LNCaP clone FGC (cell line): ENCODE measurements at regions not wholly inside any gene's neighbourhood (a gene's known extent, or its start where the extent isn't known, plus 50 kb on each side); places are given as distances from the start of the nearest gene placed in this dataset.
"Not testable (repeated sequence)": the region's sequence is repeated elsewhere in the genome, so short reads cannot be mapped to it uniquely, and the experiment has no call there.

Source experiments
- DNase-seq: peaks from one replicate; pipeline ENCODE4 v3.0.0-alpha.2; 2011; ENCODE audit warnings: low read depth
- H3K4me3 ChIP-seq: 2 replicates; pipeline ENCODE4 v1.5.1; 2011; ENCODE audit warnings: mild to moderate bottlenecking, low read depth, low read length, control low read depth
- CTCF ChIP-seq: IDR thresholded peaks from 2 replicates; pipeline ENCODE4 v1.5.1; 2012; ENCODE audit warnings: mild to moderate bottlenecking; ENCODE audit not compliant: control insufficient read depth, insufficient read depth; ENCODE audit errors: extremely low read depth

DNA sequence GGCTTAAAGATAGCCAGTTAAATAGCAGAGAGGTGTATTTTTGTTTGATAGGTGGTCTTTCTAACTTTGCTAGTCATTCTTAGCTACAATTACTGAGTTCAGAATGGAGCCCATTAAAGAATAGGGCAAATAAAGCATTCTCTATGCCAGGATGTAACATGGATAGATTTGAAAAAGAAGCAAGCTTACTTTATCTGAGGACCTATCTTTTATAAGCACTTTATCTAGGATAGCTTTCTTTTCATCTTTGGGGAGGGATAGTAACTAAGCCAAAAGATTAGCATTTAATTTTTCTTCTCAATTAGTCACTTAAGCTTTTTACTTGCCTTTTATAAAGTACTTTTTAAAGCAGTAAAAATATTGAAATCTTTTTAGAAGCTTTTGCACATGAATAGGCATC, 1148.0 kb upstream of the DIAPH2 start:
- no peak for TF ChIP-seq CTCF
- no peak overlapping the region for H3K4me3 ChIP-seq
- DNase-seq = no peak

DNA sequence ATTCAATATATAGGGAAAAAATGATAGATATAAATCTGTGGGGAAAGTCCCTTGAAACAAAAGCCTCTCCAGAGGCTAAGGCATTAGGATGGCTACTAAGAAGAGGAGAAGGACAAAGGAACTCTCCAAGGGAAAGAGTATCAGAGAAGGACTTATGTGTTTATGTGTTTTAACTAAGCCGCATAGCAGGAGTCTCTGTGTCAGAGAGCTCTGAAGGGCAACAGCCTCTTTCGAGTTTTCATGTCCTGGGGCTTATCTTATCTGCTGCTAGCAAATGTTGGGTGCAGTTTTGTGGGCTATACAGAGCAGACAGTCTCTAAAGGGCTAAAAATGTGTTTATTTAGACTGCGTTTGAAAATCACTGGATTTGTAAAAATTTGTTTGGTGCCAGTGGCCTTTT, 1145.6 kb upstream of the DIAPH2 start:
- no peak for TF ChIP-seq CTCF
- no peak overlapping the region for H3K4me3 ChIP-seq
- no peak for DNase-seq

DNA sequence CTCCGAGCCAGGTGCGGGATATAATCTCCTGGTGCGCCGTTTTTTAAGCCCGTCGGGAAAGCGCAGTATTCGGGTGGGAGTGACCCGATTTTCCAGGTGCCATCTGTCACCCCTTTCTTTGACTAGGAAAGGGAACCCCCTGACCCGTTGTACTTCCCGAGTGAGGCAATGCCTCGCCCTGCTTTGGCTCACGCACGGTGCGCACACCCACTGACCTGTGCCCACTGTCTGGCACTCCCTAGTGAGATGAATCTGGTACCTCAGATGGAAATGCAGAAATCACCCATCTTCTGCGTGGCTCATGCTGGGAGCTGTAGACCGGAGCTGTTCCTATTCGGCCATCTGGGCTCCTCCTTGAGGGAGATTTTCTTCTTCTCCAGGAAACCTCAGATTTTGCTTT, 1135.1 kb upstream of the DIAPH2 start:
- H3K4me3 ChIP-seq, DNase-seq: not testable (repeated sequence)

DNA sequence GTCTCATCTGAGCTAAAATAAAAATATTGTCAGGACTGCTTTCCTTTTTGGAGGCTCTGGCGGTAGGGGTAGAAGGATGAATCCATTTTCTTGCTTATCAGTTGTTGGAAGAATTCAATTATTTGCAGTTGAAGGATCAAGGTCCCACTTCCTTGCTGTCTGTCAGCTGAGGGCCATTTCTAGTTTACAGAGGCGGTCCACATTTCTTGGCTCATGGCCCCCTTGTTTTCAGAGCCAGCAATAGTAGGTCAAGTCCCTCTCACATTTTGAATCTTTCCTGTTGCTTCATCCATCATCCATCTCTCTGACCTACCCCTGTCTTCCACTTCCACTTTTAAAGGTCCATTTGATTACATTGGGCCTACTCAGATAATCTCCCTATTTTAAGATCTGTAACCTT, 1099.3 kb upstream of the DIAPH2 start:
- TF ChIP-seq CTCF = no peak
- DNase-seq = no peak
- no peak overlapping the region for H3K4me3 ChIP-seq

DNA sequence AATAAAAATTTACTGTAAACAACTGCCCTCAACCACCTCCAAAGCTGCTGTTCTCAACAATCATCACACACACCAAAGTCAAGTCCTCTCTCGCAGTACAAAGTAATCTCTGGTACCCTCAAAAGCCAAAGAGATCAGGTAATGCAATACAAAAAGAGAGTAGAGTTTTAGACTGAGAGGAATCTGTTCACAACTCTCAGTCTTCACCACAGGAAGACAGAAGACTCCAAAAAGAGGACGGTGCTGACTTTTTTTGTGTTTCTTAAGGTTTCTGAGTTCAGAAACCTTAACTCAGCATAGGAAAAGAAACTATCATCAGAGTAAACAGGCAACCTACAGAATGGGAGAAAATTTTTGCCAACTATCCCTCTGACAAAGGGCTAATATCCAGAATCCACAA, 1072.3 kb upstream of the DIAPH2 start:
- TF ChIP-seq CTCF = no peak
- DNase-seq = no peak
- no peak overlapping the region for H3K4me3 ChIP-seq

GRCh38 chrX:95622200-95622599, 1062.4 kb upstream of the DIAPH2 start:
- no peak overlapping the region for H3K4me3 ChIP-seq
- no peak for DNase-seq
- no peak for TF ChIP-seq CTCF

GRCh38 chrX:95626748-95627147, 1057.9 kb upstream of the DIAPH2 start:
- no peak for TF ChIP-seq CTCF
- H3K4me3 ChIP-seq = no peak overlapping the region
- DNase-seq = no peak

DNA sequence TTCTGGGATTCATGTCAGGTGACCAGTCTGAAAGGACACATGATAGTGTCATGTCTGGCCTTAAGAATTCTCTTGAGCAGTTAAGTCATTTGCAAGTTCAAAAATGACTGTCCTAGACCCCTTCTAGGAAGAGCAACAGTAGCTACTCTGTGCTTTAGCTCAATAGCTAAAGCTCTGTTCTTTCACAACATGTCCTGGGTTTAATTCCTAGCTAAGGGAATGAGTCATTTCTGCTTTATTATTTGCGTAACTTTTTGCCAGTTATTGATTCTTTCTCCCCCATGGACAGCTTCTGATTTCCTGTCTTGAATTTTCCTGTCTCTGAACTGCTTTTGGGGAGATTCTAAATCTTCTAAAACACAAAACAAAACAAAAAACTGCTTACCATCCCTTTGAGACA, 1055.8 kb upstream of the DIAPH2 start:
- no peak for TF ChIP-seq CTCF
- no peak for DNase-seq
- H3K4me3 ChIP-seq = no peak overlapping the region
